Activated CD4-positive, alpha-beta memory T cell treated with anti-CD3 and anti-CD28 coated beads, Interleukin-2, amount 10 ng/mL, durations not matched to agents 7 days and 5 days (primary cell): ENCODE measurements at regions not wholly inside any gene's neighbourhood (a gene's known extent, or its start where the extent isn't known, plus 50 kb on each side); places are given as distances from the start of the nearest gene placed in this dataset.

Source experiments
- CTCF ChIA-PET: fragments of 350-600 bp; sonication (Branson Sonifier 250); formaldehyde crosslinking; loops from one replicate; lab custom pipeline; 2021; ENCODE audit warnings: antibody characterized with exemption, inconsistent platforms; lab: Charles Lee
- POLR2A ChIA-PET: fragments of 350-600 bp; sonication (Branson Sonifier 250); formaldehyde crosslinking; loops from one replicate; lab custom pipeline; 2021; ENCODE audit warnings: antibody characterized with exemption; lab: Charles Lee
- DNase-seq: peaks from one replicate; pipeline ENCODE4 v3.0.0-alpha.2; 2020
- H3K27ac Mint-ChIP-seq: one replicate; pipeline ENCODE4 v1.8.0; 2021; ENCODE audit warnings: mild to moderate bottlenecking, mixed read lengths
- H3K27me3 Mint-ChIP-seq: one replicate; pipeline ENCODE4 v1.8.0; 2021; ENCODE audit warnings: mixed read lengths
- H3K36me3 Mint-ChIP-seq: one replicate; pipeline ENCODE4 v1.8.0; 2021; ENCODE audit warnings: low read depth, mixed read lengths
- H3K4me1 Mint-ChIP-seq: one replicate; pipeline ENCODE4 v1.8.0; 2021; ENCODE audit warnings: mixed read lengths
- H3K4me3 Mint-ChIP-seq: one replicate; pipeline ENCODE4 v1.8.0; 2021; ENCODE audit warnings: mild to moderate bottlenecking, mixed read lengths
- H3K9me3 Mint-ChIP-seq: one replicate; pipeline ENCODE4 v1.8.0; 2021; ENCODE audit warnings: mixed read lengths

DNA sequence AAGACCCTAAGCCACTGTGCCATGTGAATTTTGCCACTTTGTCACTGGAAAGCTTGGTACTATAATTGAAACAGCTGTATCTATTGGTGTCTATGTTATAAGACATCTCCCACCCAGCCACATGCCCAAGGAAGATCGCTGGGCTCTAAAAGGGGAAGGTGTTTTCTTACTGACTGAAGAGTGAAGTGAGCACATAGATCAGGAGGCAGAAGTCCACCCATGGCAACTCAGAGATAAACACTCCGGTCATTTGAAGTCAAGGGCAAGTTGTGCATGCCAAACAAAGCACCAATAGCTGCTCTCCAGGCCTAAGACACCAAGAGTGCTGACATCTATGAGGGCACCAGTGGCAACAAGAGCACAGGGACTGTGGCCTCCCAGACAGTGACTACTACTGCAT, 153.8 kb downstream of the KCTD12 start:
- Mint-ChIP-seq H3K27ac (no peak overlapping the region), H3K36me3 (no peaks in the 10 kb centered on the region), H3K27me3 (peaks cover 2% of the 10 kb centered on the region), H3K9me3 (no peaks in the 10 kb centered on the region), H3K4me3 (no peak overlapping the region), H3K4me1 (no peaks in the 10 kb centered on the region)
- POLR2A ChIA-PET = no interaction called here
- no peak for DNase-seq
- CTCF ChIA-PET = no interaction called here

DNA sequence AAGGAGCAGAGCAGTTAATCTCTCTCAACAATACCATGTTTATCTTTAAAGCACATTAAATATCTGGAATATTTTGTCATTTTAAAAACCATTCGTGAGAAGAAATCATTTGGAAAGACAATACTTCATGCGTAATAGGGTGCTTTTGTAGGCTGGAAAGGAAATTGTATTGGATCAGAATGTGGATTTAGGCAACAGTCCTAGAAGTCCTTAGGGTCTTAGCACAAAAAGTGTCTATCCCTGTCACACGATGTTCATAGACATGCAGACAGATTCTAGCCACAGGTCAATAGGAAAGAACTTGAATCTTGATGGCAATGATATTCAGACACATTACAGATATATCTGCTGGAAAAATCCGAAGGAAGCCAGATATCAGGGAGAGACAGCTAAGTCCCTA, 156.0 kb downstream of the KCTD12 start:
- CTCF ChIA-PET = no interaction called here
- no peaks in the 10 kb centered on the region for H3K9me3 Mint-ChIP-seq

DNA sequence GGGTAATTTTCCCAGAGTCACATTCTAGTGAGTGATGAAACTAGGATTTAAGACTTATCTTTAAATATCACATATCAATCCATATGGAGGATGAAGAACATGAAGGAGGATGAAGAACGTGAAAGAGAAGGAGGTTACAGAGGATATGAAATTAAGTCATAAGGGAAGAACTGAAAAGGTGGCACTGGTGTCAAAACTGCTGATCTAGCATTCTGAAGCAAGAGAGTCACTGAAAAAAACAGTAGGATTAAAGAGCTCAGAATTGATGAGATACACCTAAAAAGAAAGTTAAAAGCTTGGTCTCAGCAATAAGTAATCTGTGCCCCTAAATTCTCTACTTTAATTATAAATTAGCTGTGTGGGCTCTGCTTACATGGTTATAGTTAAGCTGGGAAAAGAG, 156.5 kb downstream of the KCTD12 start:
- no peak for DNase-seq
- Mint-ChIP-seq H3K27ac (no peak overlapping the region), H3K9me3 (no peaks in the 10 kb centered on the region), H3K4me3 (no peak overlapping the region), H3K27me3 (peaks cover 2% of the 10 kb centered on the region), H3K36me3 (no peaks in the 10 kb centered on the region), H3K4me1 (no peaks in the 10 kb centered on the region)
- ChIA-PET CTCF (no interaction called here), POLR2A (no interaction called here)

More for the DNA sequence above, 156.0 kb downstream of the KCTD12 start:
- POLR2A ChIA-PET = no interaction called here
- H3K27ac Mint-ChIP-seq = no peak overlapping the region
- no peaks in the 10 kb centered on the region for H3K36me3 Mint-ChIP-seq
- no peak overlapping the region for H3K4me3 Mint-ChIP-seq
- H3K27me3 Mint-ChIP-seq = peaks cover 2% of the 10 kb centered on the region
- DNase-seq = no peak
- H3K4me1 Mint-ChIP-seq = no peaks in the 10 kb centered on the region

DNA sequence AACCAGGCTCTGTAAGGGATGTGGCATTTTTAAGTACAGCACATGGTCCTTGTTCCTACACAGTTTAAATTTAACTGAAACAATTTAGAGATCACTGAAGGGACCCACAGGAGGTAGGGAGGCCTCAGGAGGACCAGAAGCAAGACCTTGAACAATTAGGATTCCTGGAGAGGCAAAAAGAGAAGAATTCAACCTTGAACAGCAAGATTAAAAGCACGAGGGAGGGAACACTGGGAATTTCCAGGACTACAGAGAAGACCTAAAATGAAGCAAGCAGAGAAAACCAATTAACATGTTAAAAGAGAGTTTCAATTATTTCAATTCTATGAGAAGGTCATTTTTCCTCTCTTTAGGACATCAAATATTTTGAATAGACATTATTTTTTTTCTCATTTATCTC, 160.3 kb downstream of the KCTD12 start:
- H3K27ac Mint-ChIP-seq = no peak overlapping the region
- no peak overlapping the region for H3K4me3 Mint-ChIP-seq
- no peak for DNase-seq
- H3K9me3 Mint-ChIP-seq = no peaks in the 10 kb centered on the region
- no peaks in the 10 kb centered on the region for H3K27me3 Mint-ChIP-seq
- POLR2A ChIA-PET = no interaction called here
- H3K36me3 Mint-ChIP-seq = no peaks in the 10 kb centered on the region
- H3K4me1 Mint-ChIP-seq = no peaks in the 10 kb centered on the region
- CTCF ChIA-PET = no interaction called here

DNA sequence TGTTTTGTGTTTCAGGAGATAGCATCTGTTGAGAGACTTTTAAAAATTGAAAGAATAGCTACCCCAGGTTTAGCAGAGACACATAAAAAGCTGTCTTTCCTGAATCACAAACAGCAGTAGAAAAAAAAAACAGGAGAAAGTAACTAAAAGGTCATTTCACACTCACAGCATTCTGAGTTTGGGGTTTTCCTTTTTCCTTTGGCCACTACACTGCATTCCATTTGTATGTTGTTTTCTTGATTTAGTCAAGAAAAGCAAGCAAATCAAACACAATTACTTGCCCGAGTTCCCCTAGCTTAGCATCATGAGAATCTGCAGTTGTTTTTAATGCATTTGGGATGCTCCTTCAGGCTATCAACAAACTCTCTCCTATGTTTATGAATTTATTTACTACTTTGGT, 161.0 kb downstream of the KCTD12 start:
- POLR2A ChIA-PET = no interaction called here
- DNase-seq = no peak
- CTCF ChIA-PET = no interaction called here
- no peak overlapping the region for H3K27ac Mint-ChIP-seq
- H3K4me3 Mint-ChIP-seq = no peak overlapping the region
- H3K27me3 Mint-ChIP-seq = no peaks in the 10 kb centered on the region
- H3K4me1 Mint-ChIP-seq = no peaks in the 10 kb centered on the region
- H3K36me3 Mint-ChIP-seq = no peaks in the 10 kb centered on the region
- H3K9me3 Mint-ChIP-seq = no peaks in the 10 kb centered on the region

DNA sequence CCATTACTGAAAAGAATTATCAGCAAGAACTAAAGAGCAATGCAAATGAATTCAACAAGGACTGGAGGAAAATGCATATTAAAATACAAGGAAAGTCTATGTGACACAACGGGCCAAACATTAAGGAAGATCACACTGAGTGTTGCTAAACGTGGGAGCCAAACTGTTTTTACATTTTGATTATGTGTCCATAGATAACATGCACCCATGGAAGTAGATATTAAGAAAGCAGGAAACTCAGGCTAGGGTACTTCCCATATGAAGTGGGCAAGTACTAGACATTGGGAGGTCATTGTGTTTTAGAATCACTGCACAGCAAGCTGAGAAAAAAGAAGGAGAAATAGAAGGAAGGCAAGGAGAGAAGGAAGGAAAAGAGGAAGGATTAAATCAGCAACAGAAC, 161.8 kb downstream of the KCTD12 start:
- no peaks in the 10 kb centered on the region for H3K27me3 Mint-ChIP-seq
- H3K9me3 Mint-ChIP-seq = no peaks in the 10 kb centered on the region
- ChIA-PET CTCF (no interaction called here), POLR2A (no interaction called here)
- DNase-seq = no peak
- no peaks in the 10 kb centered on the region for H3K36me3 Mint-ChIP-seq
- no peak overlapping the region for H3K27ac Mint-ChIP-seq
- H3K4me3 Mint-ChIP-seq = no peak overlapping the region
- H3K4me1 Mint-ChIP-seq = no peaks in the 10 kb centered on the region

DNA sequence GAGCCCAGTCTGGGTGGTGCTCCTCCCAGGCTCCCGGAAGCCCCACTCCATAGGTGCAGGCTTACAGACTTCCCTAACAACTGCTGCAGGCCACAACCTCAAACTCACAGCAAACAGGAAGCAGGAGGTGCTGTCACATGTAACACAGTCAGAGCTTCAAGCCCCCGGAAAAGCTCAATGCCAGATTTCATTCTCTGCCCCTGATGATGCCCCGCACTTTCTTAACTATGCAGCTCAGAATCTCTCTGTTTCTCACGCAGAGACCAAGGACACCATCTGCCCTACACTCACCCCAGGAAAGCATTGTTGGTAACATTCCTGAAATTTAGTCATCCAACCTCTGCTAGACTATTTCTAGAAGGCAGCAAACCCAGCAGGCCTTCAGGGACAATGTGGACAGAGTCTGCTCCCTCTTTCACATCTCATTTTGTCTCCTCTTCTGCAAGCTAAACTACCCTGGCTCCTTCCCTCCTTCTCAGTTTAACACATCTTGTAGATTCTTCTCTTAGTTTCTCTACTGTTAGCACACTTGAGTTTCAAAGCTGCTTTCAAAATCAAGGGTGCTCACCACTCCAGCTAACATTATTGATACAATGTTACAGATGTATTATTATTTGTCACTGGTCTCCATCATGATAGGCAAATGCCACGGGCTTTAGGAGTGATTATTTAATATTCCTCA, 162.5 kb downstream of the KCTD12 start:
- CTCF ChIA-PET = no interaction called here
- no peaks in the 10 kb centered on the region for H3K36me3 Mint-ChIP-seq
- H3K4me1 Mint-ChIP-seq = no peaks in the 10 kb centered on the region
- no peak overlapping the region for H3K4me3 Mint-ChIP-seq
- H3K27me3 Mint-ChIP-seq = no peaks in the 10 kb centered on the region
- no peaks in the 10 kb centered on the region for H3K9me3 Mint-ChIP-seq
- no peak overlapping the region for H3K27ac Mint-ChIP-seq
- POLR2A ChIA-PET = no interaction called here
- DNase-seq = no peak

DNA sequence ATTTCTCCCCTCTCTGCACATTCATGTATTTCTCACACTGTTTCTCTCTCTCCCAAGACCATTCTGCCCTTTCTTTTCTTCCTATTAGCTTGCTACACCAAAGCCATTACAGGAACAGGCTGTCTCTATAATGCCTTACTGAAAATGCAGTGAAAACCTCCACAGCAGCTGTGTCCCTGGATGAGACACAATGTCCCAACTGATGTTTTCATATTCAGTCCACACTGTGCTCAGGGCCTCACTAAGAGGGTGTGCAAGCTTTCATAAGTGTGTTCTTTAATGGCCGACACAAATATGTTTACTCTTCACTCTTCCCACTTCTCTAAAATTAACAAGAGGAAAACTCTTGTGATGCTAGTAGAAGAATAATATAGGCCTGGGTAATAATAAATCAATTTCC, 163.4 kb downstream of the KCTD12 start:
- POLR2A ChIA-PET = no interaction called here
- H3K27ac Mint-ChIP-seq = no peak overlapping the region
- H3K27me3 Mint-ChIP-seq = no peaks in the 10 kb centered on the region
- no peaks in the 10 kb centered on the region for H3K36me3 Mint-ChIP-seq
- CTCF ChIA-PET = interaction anchor here (1.1 kb wide), 1 partner anchor 181 kb away, joined by 4 read pairs; no protein-coding TSS in a partner anchor
- H3K9me3 Mint-ChIP-seq = no peaks in the 10 kb centered on the region
- DNase-seq = no peak
- H3K4me1 Mint-ChIP-seq = no peaks in the 10 kb centered on the region
- no peak overlapping the region for H3K4me3 Mint-ChIP-seq

DNA sequence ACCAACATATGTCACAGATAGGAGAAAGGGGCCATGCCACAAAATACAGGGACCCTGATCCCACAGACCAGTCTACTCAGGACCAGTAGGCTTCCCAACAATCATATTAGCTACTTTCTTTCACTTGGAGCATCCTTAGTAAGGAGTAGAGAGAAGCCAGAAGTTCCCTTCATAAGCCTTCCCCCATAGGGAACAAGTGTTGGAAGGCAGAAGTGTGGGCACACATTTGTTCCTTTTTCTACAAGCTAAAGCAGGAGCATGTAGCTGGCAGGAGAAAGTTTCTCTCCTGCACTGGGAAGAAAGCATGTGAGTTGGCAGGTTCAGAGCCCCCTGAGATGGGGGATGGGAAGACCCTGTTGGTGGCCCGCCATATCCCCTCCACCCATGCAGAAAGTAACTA, 165.4 kb downstream of the KCTD12 start:
- Mint-ChIP-seq H3K27ac (no peak overlapping the region), H3K36me3 (no peaks in the 10 kb centered on the region), H3K9me3 (no peaks in the 10 kb centered on the region), H3K4me3 (no peak overlapping the region), H3K27me3 (no peaks in the 10 kb centered on the region), H3K4me1 (no peaks in the 10 kb centered on the region)
- ChIA-PET POLR2A (no interaction called here), CTCF (no interaction called here)
- DNase-seq = no peak

DNA sequence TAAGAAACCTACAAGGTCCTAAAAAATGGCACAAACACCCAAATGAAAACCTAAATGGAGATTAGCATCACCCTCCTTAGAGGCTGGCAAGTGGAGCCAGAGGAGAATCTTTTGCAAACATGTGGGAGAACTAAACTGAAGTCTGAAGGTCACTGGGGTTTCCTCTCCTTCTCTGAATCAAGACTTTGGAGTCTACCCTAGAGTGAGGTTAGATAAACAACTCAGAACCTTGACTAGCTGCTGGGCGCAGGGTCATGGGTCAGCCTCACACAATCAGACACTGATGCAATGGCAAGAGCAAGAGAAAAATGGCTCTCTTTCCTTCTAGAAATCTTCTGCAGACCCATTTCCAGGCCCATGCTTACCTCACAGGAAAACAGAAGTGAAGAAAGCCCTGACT, 165.8 kb downstream of the KCTD12 start:
- H3K4me3 Mint-ChIP-seq = no peak overlapping the region
- no peaks in the 10 kb centered on the region for H3K27me3 Mint-ChIP-seq
- no peak overlapping the region for H3K27ac Mint-ChIP-seq
- no peaks in the 10 kb centered on the region for H3K4me1 Mint-ChIP-seq
- H3K9me3 Mint-ChIP-seq = no peaks in the 10 kb centered on the region
- DNase-seq = no peak
- no peaks in the 10 kb centered on the region for H3K36me3 Mint-ChIP-seq
- ChIA-PET CTCF (no interaction called here), POLR2A (no interaction called here)

DNA sequence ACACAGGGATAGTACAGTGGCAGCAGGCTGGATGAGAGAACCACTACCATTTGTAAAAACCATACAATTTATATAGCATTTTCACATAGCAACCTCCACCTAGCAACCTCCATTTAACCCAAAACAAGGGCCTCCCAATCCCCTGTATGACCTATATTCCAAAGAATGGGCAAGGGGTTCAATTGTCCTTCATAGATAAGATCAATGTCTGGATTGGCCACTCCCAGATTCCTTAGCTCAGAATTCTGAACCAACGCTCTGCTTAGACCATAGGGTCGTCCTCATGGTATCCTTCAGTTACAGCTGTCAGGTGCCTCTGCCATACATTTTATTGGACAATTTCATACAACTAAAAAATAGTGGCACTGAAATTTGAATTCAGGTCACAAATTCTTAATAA, 166.2 kb downstream of the KCTD12 start:
- no peaks in the 10 kb centered on the region for H3K36me3 Mint-ChIP-seq
- no peak overlapping the region for H3K27ac Mint-ChIP-seq
- H3K4me3 Mint-ChIP-seq = no peak overlapping the region
- no peaks in the 10 kb centered on the region for H3K9me3 Mint-ChIP-seq
- H3K27me3 Mint-ChIP-seq = no peaks in the 10 kb centered on the region
- ChIA-PET CTCF (no interaction called here), POLR2A (no interaction called here)
- no peak for DNase-seq
- no peaks in the 10 kb centered on the region for H3K4me1 Mint-ChIP-seq

DNA sequence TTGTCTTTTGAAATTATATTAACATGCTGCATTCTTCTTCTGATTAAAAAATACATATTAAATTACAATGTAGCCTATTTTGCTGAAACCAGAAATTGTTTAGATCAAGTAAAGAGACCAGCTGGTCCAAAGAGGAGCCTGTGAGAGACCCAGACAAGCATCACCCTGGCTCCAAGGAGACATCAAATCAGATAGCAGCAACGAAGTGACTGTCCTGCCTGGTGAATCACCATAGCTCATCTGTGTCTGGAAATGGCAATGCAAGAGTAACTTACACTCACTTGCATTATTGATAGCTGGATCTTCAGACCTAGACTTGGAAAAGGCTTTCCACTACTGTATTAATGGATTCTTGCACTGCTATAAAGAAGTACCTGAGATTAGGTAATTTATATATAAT, 169.1 kb downstream of the KCTD12 start:
- ChIA-PET CTCF (no interaction called here), POLR2A (no interaction called here)
- H3K4me3 Mint-ChIP-seq = no peak overlapping the region
- H3K27me3 Mint-ChIP-seq = no peaks in the 10 kb centered on the region
- no peaks in the 10 kb centered on the region for H3K36me3 Mint-ChIP-seq
- no peaks in the 10 kb centered on the region for H3K4me1 Mint-ChIP-seq
- no peak for DNase-seq
- H3K27ac Mint-ChIP-seq = no peak overlapping the region
- H3K9me3 Mint-ChIP-seq = no peaks in the 10 kb centered on the region

DNA sequence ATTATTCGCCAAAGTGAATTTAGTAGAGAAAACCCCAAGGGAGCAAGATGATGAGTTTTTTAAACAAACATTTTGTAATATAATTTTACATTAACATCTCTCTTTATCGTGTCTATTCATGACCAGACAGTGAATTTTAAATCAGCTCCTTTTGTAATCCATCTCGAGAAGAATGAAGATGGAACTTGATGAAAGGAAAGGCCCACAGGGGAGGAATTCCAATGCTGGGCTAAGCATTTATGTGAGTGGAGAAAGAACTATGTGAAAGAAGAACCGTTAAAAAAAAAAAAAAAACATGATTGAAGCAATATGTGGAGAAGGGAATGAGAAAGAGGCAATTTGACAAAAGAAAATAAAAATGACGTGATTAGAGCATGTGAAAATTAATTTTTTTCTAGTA, 170.6 kb downstream of the KCTD12 start:
- Mint-ChIP-seq H3K4me1 (no peaks in the 10 kb centered on the region), H3K27ac (no peak overlapping the region), H3K36me3 (no peaks in the 10 kb centered on the region), H3K27me3 (no peaks in the 10 kb centered on the region), H3K4me3 (no peak overlapping the region), H3K9me3 (no peaks in the 10 kb centered on the region)
- POLR2A ChIA-PET = no interaction called here
- CTCF ChIA-PET = no interaction called here
- no peak for DNase-seq

DNA sequence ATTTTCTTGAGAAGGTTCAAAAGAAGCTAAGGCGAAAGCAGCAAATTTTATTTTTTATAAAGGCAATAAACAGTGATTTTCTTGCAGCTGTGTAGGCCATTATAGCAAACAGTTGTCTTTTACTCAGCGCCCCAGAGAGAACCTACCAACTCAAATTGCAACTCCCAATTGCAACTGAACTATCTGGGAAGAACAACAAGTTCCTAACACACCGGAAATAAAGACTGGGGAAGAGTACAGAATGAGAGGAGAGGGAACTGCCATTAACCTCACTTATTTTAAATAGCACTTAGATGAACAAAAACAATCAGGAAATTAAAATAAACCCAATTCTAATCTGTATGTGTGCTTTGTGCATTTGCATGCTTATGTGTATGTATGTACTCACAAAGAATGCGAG, 171.1 kb downstream of the KCTD12 start:
- Mint-ChIP-seq H3K4me1 (no peaks in the 10 kb centered on the region), H3K4me3 (no peak overlapping the region), H3K27me3 (no peaks in the 10 kb centered on the region), H3K9me3 (no peaks in the 10 kb centered on the region), H3K36me3 (no peaks in the 10 kb centered on the region), H3K27ac (no peak overlapping the region)
- ChIA-PET POLR2A (no interaction called here), CTCF (no interaction called here)
- no peak for DNase-seq
